ENCODE measurements at regions not wholly inside any gene's neighbourhood (a gene's known extent, or its start where the extent isn't known, plus 50 kb on each side); places are given as distances from the start of the nearest gene placed in this dataset.

- TF ChIP-seq CTCF (IDR thresholded peaks at IDR 0.05; ENCODE audit: low read depth, low read length) (no peak), EZH2phosphoT487 (IDR thresholded peaks at IDR 0.05; ENCODE audit: low read depth) (no peak)
Observed at GRCh38 chr12:90020014-90020413, 311.4 kb upstream of the ATP2B1 start.
